ENCODE measurements at regions not wholly inside any gene's neighbourhood (a gene's known extent, or its start where the extent isn't known, plus 50 kb on each side); places are given as distances from the start of the nearest gene placed in this dataset.

- H3K4me3 ChIP-seq (replicated peaks in 1 of 3), result no peak overlapping the region
- DNase-seq, result no peak
- WGBS, 2 donors, result 82 to 86% methylated on average over 3 of the region's 3 CpGs
Observed at GRCh38 chr5:5581080-5581479, 158.6 kb downstream of the ICE1 start.

GRCh38 chr5:5576744-5577143 lies 154.3 kb downstream of the ICE1 start:
- WGBS, 2 donors, result 93 to 96% methylated on average over 6 of the region's 6 CpGs
- Histone ChIP-seq H3K4me3 (replicated peaks in 1 of 3) (no peak overlapping the region), H3K9me3 (no peaks in the 10 kb centered on the region), H3K27ac (no peak overlapping the region), H3K36me3 (no peaks in the 10 kb centered on the region), H3K27me3 (no peaks in the 10 kb centered on the region), H3K4me1 (peaks cover 0 to 10% of the 10 kb centered on the region in 2 donors)
- DNase-seq, result no peak
- intact Hi-C loops (cut with DNase I), result no loop called here
- TF ChIP-seq CTCF (IDR thresholded peaks at IDR 0.05) (no peak), POLR2A (IDR thresholded peaks at IDR 0.05) (no peak)

More at GRCh38 chr5:5581080-5581479, 158.6 kb downstream of the ICE1 start:
- intact Hi-C loops (cut with DNase I), result no loop called here
- no peak for TF ChIP-seq CTCF (IDR thresholded peaks at IDR 0.05)
- no peak for TF ChIP-seq POLR2A (IDR thresholded peaks at IDR 0.05)
- no peaks in the 10 kb centered on the region for H3K4me1 ChIP-seq
- H3K27me3 ChIP-seq, result no peaks in the 10 kb centered on the region
- no peak overlapping the region for H3K27ac ChIP-seq
- no peaks in the 10 kb centered on the region for H3K9me3 ChIP-seq
- no peaks in the 10 kb centered on the region for H3K36me3 ChIP-seq

- intact Hi-C loops (cut with DNase I), result no loop called here
- 40 to 41% methylated on average over 2 of the region's 2 CpGs for WGBS, 2 donors
- Histone ChIP-seq H3K9me3 (no peaks in the 10 kb centered on the region), H3K36me3 (no peaks in the 10 kb centered on the region), H3K4me3 (replicated peaks in 1 of 3) (no peak overlapping the region), H3K27me3 (no peaks in the 10 kb centered on the region), H3K27ac (no peak overlapping the region), H3K4me1 (peaks cover 0 to 10% of the 10 kb centered on the region in 2 donors)
- no peak for DNase-seq
- TF ChIP-seq POLR2A (IDR thresholded peaks at IDR 0.05) (no peak), CTCF (IDR thresholded peaks at IDR 0.05) (no peak)
Observed at GRCh38 chr5:5575461-5575860, 153.0 kb downstream of the ICE1 start.

GRCh38 chr5:5573798-5574380 lies 151.4 kb downstream of the ICE1 start:
- Histone ChIP-seq H3K27me3 (no peaks in the 10 kb centered on the region), H3K27ac (no peak overlapping the region), H3K4me1 (peaks cover 0 to 10% of the 10 kb centered on the region in 2 donors), H3K4me3 (replicated peaks in 1 of 3) (no peak overlapping the region), H3K36me3 (no peaks in the 10 kb centered on the region), H3K9me3 (no peaks in the 10 kb centered on the region)
- intact Hi-C loops (cut with DNase I), result no loop called here
- 51 to 67% methylated on average over 9 to 11 of the region's 15 CpGs for WGBS, 2 donors
- TF ChIP-seq CTCF (IDR thresholded peaks at IDR 0.05) (no peak), POLR2A (IDR thresholded peaks at IDR 0.05) (no peak)
- peak in 1 of 2 donors; percentile 8 for DNase-seq

GRCh38 chr5:5572976-5573797 lies 150.7 kb downstream of the ICE1 start:
- no peaks in the 10 kb centered on the region for H3K27me3 ChIP-seq
- 14 to 16% methylated on average over 20 to 21 of the region's 21 CpGs for WGBS, 2 donors
- H3K9me3 ChIP-seq, result no peaks in the 10 kb centered on the region
- TF ChIP-seq CTCF (IDR thresholded peaks at IDR 0.05) (no peak), POLR2A (IDR thresholded peaks at IDR 0.05) (no peak)
- H3K4me3 ChIP-seq (replicated peaks in 1 of 3), result no peak overlapping the region
- H3K4me1 ChIP-seq, result peaks cover 0 to 10% of the 10 kb centered on the region in 2 donors
- peak; percentile 54 to 66 for DNase-seq
- intact Hi-C loops (cut with DNase I), result no loop called here
- H3K36me3 ChIP-seq, result no peaks in the 10 kb centered on the region
- H3K27ac ChIP-seq, result peak overlapping the region in 1 of 3 donors; percentile 48

Measured in thyroid gland (tissue), 4 donors.